Prostate gland (tissue), 2 donors: ENCODE measurements at regions not wholly inside any gene's neighbourhood (a gene's known extent, or its start where the extent isn't known, plus 50 kb on each side); places are given as distances from the start of the nearest gene placed in this dataset.

Experiments used
- CTCF ChIP-seq, 4 experiments: fragments of 200-600 bp in 2 of 4; fragments of 450-650 bp in 2 of 4; sonication (generic) in 2 of 4; IDR thresholded peaks; 1 replicate in 3 of 4; 2 replicates in 1 of 4; pipeline ENCODE4 v1.5.1; 2016 to 2019; ENCODE audit warnings: antibody characterized with exemption in 4 of 4, mild to moderate bottlenecking in 2 of 4, moderate library complexity in 2 of 4
- POLR2A ChIP-seq: fragments of 450-650 bp; IDR thresholded peaks from one replicate; pipeline ENCODE4 v1.6.1; 2016; ENCODE audit warnings: antibody characterized with exemption, mild to moderate bottlenecking
- POLR2AphosphoS5 ChIP-seq: sonication (generic); formaldehyde crosslinking; IDR thresholded peaks from one replicate; pipeline ENCODE4 v1.6.1; 2017; ENCODE audit warnings: antibody characterized with exemption

DNA sequence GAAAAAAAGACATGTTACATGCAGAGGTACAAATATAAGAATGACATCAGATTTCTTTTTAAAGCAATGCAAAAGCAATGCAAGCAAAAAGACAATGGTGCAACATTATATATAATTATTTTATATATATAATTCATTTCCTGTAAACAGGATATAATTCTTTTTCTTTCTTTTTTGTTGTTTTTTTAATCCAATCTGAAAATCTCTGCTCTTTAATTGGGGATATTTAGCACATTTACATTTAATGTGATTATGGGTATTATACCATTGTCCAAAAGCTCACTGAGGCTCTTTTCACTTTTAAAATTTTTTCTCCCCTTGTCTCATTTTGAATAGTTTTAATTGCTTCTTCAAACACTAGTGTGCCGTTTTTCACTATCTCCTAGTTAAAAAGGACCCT is 148.9 kb downstream of the FGF18 start:
- TF ChIP-seq CTCF (IDR thresholded peaks at IDR 0.05) (no peak), POLR2A (no peak), POLR2AphosphoS5 (no peak)
